ENCODE measurements at regions not wholly inside any gene's neighbourhood (a gene's known extent, or its start where the extent isn't known, plus 50 kb on each side); places are given as distances from the start of the nearest gene placed in this dataset.

DNA sequence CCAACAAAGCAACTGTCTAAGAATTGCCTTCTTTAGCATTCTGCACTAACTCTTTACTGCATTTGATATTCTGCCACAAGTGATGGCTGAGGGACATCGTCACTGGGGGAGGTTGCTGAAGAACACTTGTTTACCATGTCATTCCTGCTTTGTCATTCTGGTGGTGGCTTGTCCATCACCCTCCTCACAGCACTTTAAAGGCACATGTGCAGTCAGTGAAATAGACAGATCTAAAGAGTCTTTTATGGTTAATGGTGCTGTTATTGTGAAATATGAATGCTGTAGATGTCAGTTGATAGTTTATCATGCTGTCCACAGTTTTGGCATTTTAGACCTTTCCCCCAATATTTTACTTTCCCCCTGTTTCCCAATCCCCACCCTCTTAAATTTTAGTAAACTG lies 120.9 kb upstream of the TSC22D1 start:
- H3K27ac ChIP-seq (ENCODE audit: low read depth, low read length) = no peak overlapping the region
- H2AK5ac ChIP-seq (ENCODE audit: low read depth, low read length) = no peak overlapping the region; the same call in 1 of the 2 replicates
- H3K27me3 ChIP-seq (replicated peaks in 1 of 4; ENCODE audit: control insufficient read depth in 3 of 4, extremely low read depth in 1 of 4, insufficient read depth in 3 of 4, low read length in 3 of 4) = no peaks in the 10 kb centered on the region
- H3K4ac ChIP-seq (replicated peaks; ENCODE audit: insufficient read length, low read depth, low read length) = no peak overlapping the region
- no peaks in the 10 kb centered on the region for H3K9me3 ChIP-seq (ENCODE audit: insufficient read depth in 2 of 2, low read depth in 1 of 2, low read length in 1 of 2)
- H3K9ac ChIP-seq (replicated peaks in 1 of 4; ENCODE audit: extremely low read depth in 1 of 4, low read depth in 3 of 4, low read length in 3 of 4) = no peak overlapping the region
- no peak overlapping the region for H4K8ac ChIP-seq (ENCODE audit: extremely low read depth, insufficient read depth, low read length)
- H4K20me1 ChIP-seq (replicated peaks in 1 of 2; ENCODE audit: control insufficient read depth in 1 of 2, insufficient read depth in 2 of 2, low read length in 2 of 2) = no peaks in the 10 kb centered on the region
- H3K36me3 ChIP-seq (ENCODE audit: control insufficient read depth in 2 of 4, insufficient read depth in 4 of 4, low read length in 3 of 4) = no peaks in the 10 kb centered on the region
- H4K91ac ChIP-seq (replicated peaks; ENCODE audit: insufficient read length, low read length) = no peak overlapping the region
- DNase-seq (ENCODE audit: low read depth in 1 of 2, low spot score in 2 of 2) (no peak), FAIRE-seq (no peak)
- H2BK15ac ChIP-seq (ENCODE audit: low read length) = no peak overlapping the region
- no peak overlapping the region for H4K5ac ChIP-seq (ENCODE audit: insufficient read length, low read depth, low read length)
- no peaks in the 10 kb centered on the region for H3K79me1 ChIP-seq (ENCODE audit: low read depth, low read length)
- CTCF ChIA-PET (ENCODE audit: partially characterized antibody) = interaction anchor here (0.6 kb wide), 1 partner anchor 115 kb away, joined by 3 read pairs; no protein-coding TSS in a partner anchor
- no peak overlapping the region for H3K4me2 ChIP-seq (ENCODE audit: insufficient read depth in 1 of 2, low read depth in 2 of 2, low read length in 2 of 2)
- H3K18ac ChIP-seq (ENCODE audit: extremely low read depth, low read length) = no peak overlapping the region
- no peaks in the 10 kb centered on the region for H3K79me2 ChIP-seq (ENCODE audit: control insufficient read depth in 1 of 2, insufficient read depth in 2 of 2, low read length in 2 of 2)
- H3K4me1 ChIP-seq (replicated peaks in 1 of 4; ENCODE audit: control insufficient read depth in 3 of 4, insufficient read depth in 4 of 4, low read length in 3 of 4) = no peaks in the 10 kb centered on the region
- H3K14ac ChIP-seq (ENCODE audit: insufficient read length) = no peak overlapping the region
- no peak overlapping the region for H2BK5ac ChIP-seq (ENCODE audit: low read depth, low read length)
- no peak overlapping the region for H2BK120ac ChIP-seq (replicated peaks; ENCODE audit: low read depth, low read length)
- POLR2A ChIA-PET (ENCODE audit: partially characterized antibody) = no interaction called here
- no peak overlapping the region for H2BK20ac ChIP-seq (ENCODE audit: low read length)
- H3K56ac ChIP-seq (replicated peaks; ENCODE audit: insufficient read length, low read depth, low read length) = no peak overlapping the region
- H3K4me3 ChIP-seq (ENCODE audit: extremely low read depth in 1 of 4, insufficient read depth in 2 of 4, low read depth in 3 of 4, low read length in 4 of 4) = no peak overlapping the region
- no peaks in the 10 kb centered on the region for H3K23me2 ChIP-seq (ENCODE audit: low read depth, low read length)
- H2AFZ ChIP-seq (ENCODE audit: low read length) = no peak overlapping the region
- 79% methylated on average over 1 of the region's 1 CpG; no CpG with 5 or more reads in 1 of the 2 experiments for WGBS, 2 experiments (ENCODE audit: extremely low coverage in 1 of 2, insufficient coverage in 1 of 2, insufficient read length in 1 of 2, insufficient replicate concordance in 2 of 2, low coverage in 1 of 2, low lambda C conversion rate in 2 of 2, missing lambda C conversion rate in 1 of 2)
- no peak for TF ChIP-seq ZNF274 (IDR thresholded peaks at IDR 0.05; ENCODE audit: borderline replicate concordance, extremely low read depth, low read length)
- H3K23ac ChIP-seq (ENCODE audit: insufficient read length) = no peak overlapping the region
- H2BK12ac ChIP-seq (ENCODE audit: low read depth, low read length) = no peak overlapping the region
